HG02642 (cell line): ENCODE measurements at regions not wholly inside any gene's neighbourhood (a gene's known extent, or its start where the extent isn't known, plus 50 kb on each side); places are given as distances from the start of the nearest gene placed in this dataset.

Source experiments
- ATAC-seq: cut with Tn5 transposase; IDR thresholded peaks from one replicate; pipeline ENCODE4 v1.9.1; 2021; ENCODE audit warnings: mild to moderate bottlenecking; ENCODE audit not compliant: unreplicated experiment, poor library complexity

DNA sequence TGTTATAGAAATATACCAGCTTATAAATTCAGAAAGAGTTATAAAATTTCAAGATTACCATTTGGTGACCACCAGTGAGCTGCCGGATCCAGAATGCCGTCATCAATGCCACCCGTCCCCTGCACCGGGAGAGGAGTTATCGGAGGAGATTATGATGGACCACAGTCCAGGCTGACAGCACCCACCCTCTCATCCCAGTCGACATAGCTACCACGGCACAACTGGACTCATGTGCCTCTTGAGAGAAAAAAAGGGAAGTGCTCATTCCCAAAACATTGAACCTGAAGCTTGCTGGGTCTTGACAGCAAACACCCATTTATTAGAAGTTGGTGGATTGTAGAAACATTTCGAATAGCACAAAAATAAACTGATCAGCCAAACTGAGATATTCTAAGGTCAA lies 1331.5 kb downstream of the TBC1D22A start:
- no peak for ATAC-seq

DNA sequence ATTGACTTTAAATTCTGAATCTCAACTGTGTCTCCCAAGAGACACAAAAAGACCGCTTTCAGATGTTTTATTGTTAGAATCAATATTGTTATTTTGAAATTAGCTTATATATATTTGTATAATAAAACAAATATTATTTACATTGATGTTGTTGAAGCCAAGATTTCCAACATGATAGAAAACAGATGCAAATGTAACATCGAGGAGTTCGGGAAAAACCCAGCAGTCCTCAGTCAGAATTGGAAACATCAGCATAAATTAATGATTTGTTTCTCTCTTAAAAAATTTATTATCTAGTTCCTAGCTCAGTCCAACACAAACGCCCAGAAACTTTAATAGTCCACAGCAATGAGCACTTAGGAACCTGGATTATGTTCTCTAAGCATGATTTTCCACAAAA lies 1330.4 kb downstream of the TBC1D22A start:
- no peak for ATAC-seq

GRCh38 chr22:48091656-48092223 lies 1329.3 kb downstream of the TBC1D22A start:
- ATAC-seq = no peak

GRCh38 chr22:48091060-48091650 lies 1328.7 kb downstream of the TBC1D22A start:
- ATAC-seq = no peak

- no peak for ATAC-seq
These were observed 1327.9 kb downstream of the TBC1D22A start for GRCh38 chr22:48090332-48090672.

DNA sequence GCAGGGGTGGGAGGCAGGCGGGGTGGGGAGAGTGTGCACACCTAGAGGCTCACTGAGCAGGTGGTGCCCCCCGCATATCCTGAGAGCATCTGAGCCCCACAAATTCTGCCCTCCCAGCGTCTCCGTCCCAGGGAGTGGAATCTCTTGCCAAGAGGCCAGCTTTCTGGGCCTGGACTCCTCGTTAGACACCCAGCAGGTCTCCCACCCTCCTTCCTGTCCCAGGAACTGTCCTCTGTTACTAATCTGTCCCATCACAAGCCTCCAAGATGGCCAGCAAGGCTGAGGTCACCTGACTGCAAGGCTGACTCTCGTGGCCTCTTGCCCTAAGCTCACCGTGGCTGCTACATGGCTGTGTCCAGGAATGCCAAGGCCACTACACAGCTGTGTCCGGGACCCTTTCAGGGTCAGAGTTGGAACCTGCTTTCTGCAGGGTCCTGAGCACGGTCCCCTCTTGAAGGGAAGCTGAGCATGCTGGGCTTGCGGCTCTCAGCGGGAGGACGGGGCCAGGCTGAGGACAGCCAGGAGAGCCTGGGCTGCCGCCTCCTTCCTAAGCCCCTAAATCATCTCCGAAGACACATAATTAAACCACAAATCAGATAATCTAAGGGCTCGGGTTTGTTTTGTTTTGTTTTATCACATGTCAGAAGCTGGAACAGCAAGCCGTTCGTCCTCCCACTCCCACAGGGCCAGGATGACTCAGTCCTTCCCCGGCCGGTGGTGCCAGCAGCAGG lies 1327.3 kb downstream of the TBC1D22A start:
- no peak for ATAC-seq

DNA sequence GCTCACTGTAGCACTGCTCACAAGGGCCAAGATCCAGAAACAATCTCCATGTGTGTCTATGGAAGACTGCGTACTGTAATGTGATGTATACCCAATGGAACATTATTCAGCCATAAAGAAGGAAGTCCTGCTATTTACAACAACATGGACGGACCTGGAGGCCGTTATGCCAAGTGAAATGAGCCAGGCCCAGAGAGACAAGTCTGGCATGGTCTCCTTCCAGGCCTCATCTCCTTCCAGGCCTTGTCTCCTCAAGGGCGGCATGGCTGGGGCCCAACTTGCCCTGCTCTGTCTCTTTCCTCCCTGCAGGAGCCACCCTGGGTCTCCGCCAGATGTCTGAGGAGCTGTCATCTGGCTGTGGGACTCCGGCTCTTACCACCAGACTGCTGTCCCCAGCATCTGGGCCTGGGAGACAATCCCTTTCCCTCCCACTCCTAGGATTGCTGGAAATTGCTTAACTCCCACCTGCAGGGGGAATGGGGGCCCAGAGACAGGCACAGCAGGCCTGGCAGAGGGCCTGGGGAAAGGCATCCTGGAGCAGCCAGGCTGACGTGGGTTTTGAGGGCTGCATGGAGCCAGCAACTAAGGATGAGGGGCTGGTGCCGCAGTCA lies 1326.6 kb downstream of the TBC1D22A start:
- no peak for ATAC-seq

GRCh38 chr22:48088251-48088650 lies 1325.8 kb downstream of the TBC1D22A start:
- ATAC-seq = no peak

GRCh38 chr22:48085901-48086645 lies 1323.6 kb downstream of the TBC1D22A start:
- ATAC-seq = no peak

DNA sequence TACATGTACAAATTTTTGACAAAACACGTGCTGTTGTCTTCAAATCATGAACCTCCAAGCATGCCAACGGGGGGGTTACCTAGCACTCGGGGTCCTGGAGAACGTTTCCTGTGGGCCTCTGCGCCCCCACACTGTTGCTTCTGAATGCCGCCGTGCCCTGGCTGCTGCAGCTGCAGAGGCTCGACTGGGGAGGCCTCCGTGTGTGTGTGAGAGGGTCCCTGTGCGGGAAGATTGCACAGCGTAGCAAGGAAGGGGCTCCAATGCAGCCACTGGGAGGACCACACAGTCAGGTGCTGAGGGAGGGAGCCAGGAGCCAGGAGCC lies 1322.2 kb downstream of the TBC1D22A start:
- no peak for ATAC-seq

DNA sequence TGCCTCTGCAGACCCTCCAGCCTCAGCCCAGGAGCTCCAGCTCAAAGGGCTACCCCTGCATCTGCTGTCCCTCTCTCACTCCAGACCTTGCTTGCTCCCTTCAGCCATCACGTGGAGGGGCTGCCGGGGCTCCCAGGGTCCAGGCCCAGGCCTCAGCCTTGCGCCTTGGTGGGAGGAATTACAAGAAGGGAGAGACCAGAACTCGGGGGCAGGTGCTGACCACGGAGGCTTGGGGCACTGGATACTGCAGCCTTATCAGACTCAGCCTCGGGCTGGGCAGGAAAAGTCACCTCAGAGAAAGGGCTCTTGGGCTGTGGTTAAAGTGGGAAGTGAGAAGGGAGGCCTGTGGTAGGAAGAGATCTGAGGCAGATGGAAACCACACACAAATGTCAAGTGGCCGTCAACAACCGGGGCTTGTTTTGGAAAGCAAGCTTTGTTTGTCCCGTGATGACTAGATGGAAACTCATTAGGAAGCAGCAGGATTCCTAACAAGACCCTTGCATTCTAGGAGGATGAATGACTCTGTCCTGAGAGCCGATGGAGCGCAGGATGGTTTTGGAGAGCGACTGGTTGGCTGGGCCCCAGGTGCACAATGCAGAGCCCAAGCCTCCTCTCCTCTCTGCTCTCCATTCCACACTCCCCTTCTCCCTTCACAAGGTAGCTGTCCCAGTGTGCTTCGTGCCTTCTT lies 1321.7 kb downstream of the TBC1D22A start:
- peak; percentile 63 for ATAC-seq

DNA sequence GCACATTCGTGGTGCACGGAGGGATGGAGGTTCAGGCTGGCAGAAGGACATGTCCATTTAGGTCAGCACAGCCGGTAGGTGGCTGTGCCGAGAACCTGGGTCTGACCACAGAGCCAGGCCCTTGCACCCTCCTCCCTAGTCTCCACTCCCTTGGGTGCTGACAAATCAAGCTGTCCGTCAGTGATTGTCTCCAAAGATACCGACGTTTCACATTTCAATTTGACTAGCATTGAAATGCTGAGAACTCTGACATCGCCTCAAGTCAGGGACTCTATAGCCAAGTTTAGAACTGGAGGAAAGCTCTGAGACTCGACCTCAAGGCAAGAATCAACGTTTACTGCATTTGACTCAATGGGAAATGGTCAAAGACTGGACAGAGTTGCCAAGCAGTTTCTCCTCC lies 1321.1 kb downstream of the TBC1D22A start:
- peak; percentile 21 for ATAC-seq

DNA sequence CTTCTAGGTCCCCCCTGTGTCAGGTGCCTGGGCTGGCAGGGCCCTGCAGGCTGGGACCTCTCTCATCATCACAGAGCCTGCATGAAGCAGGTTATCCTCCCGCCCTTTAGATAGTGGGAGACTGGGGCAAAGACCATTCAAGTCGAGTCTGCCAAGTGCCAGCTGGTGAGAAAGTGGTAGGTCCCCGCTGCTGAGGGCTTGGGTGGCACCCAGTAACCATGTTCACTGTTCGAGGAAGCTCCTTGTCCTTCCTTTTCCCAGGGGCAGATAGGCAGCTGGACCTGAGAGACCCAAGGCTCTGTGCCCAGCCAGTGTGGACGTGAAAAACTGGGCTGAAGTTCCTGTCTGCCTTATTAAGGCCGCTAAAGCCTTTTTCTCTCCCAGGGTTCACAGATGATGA lies 1319.8 kb downstream of the TBC1D22A start:
- no peak for ATAC-seq

DNA sequence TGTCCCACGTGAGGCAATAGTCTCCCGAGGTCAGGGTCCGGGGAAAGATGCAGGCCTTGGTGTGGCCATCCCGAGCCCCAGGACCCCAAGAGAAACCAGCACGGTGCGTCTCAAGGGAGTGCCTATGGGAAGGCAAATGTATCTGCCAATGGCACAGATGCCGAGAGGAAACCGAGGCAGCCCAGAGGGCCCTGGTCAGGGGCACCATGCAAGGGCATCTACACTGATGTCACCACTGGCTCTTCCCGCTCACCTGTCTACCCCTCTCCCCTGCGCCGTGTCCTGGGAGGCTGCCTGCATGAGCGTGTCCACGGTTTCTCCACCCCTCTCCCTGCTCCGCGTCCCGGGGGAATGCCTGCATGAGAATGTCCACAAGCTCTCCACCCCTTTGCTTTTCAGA lies 1318.8 kb downstream of the TBC1D22A start:
- no peak for ATAC-seq

GRCh38 chr22:48080316-48081165 lies 1318.1 kb downstream of the TBC1D22A start:
- no peak for ATAC-seq

GRCh38 chr22:48079505-48080290 lies 1317.2 kb downstream of the TBC1D22A start:
- no peak for ATAC-seq

- ATAC-seq = no peak
These were observed 1316.4 kb downstream of the TBC1D22A start for GRCh38 chr22:48078825-48079224.

- ATAC-seq = no peak
These were observed 1315.2 kb downstream of the TBC1D22A start for GRCh38 chr22:48077699-48078098.

- no peak for ATAC-seq
These were observed 1313.6 kb downstream of the TBC1D22A start for GRCh38 chr22:48076008-48076407.
